Thoracic aorta (tissue), 2 donors: ENCODE measurements at regions not wholly inside any gene's neighbourhood (a gene's known extent, or its start where the extent isn't known, plus 50 kb on each side); places are given as distances from the start of the nearest gene placed in this dataset.

Experiments
- ATAC-seq: fragments of 150-250 bp; one replicate; pipeline ENCODE4 v1.8.0; 2017; ENCODE audit warnings: low read depth; ENCODE audit not compliant: insufficient number of reproducible peaks, low FRiP score
- DNase-seq: peaks from one replicate; pipeline ENCODE4 v3.0.0-alpha.2; 2020; ENCODE audit warnings: low spot score
- H3K27ac ChIP-seq, 2 donors: fragments of 200-600 bp; sonication (generic); 1 replicate in 1 of 2; 2 replicates in 1 of 2; pipeline ENCODE4 v1.5.1; 2016; ENCODE audit warnings: mild to moderate bottlenecking in 2 of 2, moderate library complexity in 2 of 2
- H3K27me3 ChIP-seq: fragments of 200-600 bp; sonication (generic); replicated peaks from 2 replicates; pipeline ENCODE4 v1.6.0; 2016; ENCODE audit warnings: mild to moderate bottlenecking; ENCODE audit not compliant: insufficient read depth
- H3K36me3 ChIP-seq: fragments of 200-600 bp; sonication (generic); one replicate; pipeline ENCODE4 v1.5.1; 2016
- H3K4me1 ChIP-seq, 2 donors: fragments of 200-600 bp; sonication (generic); 1 replicate in 1 of 2; 2 replicates in 1 of 2; pipeline versions ENCODE4 v1.5.1 to v1.6.0; 2016; ENCODE audit warnings: low read depth in 2 of 2, mild to moderate bottlenecking in 1 of 2; ENCODE audit not compliant: control insufficient read depth in 1 of 2
- H3K4me3 ChIP-seq: fragments of 200-600 bp; sonication (generic); 2 replicates; pipeline ENCODE4 v1.5.1; 2016; ENCODE audit warnings: mild to moderate bottlenecking
- H3K9me3 ChIP-seq: fragments of 200-600 bp; sonication (generic); 2 replicates; pipeline ENCODE4 v1.5.1; 2016
- CTCF ChIP-seq: fragments of 200-600 bp; sonication (generic); IDR thresholded peaks from one replicate; pipeline ENCODE4 v1.5.1; 2019; ENCODE audit warnings: antibody characterized with exemption

GRCh38 chr4:62410371-62411003, 1210.4 kb downstream of the ADGRL3 start:
- Histone ChIP-seq H3K4me1 (peaks cover 3 to 9% of the 10 kb centered on the region in 2 donors), H3K27me3 (no peaks in the 10 kb centered on the region), H3K36me3 (no peaks in the 10 kb centered on the region), H3K9me3 (no peaks in the 10 kb centered on the region), H3K4me3 (no peak overlapping the region), H3K27ac (no peak overlapping the region)
- DNase-seq (no peak), ATAC-seq (no peak)
- TF ChIP-seq CTCF: no peak

GRCh38 chr4:62408454-62408853, 1208.3 kb downstream of the ADGRL3 start:
- H3K4me3 ChIP-seq: no peak overlapping the region
- no peaks in the 10 kb centered on the region for H3K9me3 ChIP-seq
- peaks cover 3 to 9% of the 10 kb centered on the region in 2 donors for H3K4me1 ChIP-seq
- H3K36me3 ChIP-seq: no peaks in the 10 kb centered on the region
- no peak for TF ChIP-seq CTCF
- H3K27ac ChIP-seq: no peak overlapping the region
- DNase-seq (no peak), ATAC-seq (no peak)
- H3K27me3 ChIP-seq: no peaks in the 10 kb centered on the region

GRCh38 chr4:62407534-62407933, 1207.4 kb downstream of the ADGRL3 start:
- Histone ChIP-seq H3K27ac (no peak overlapping the region), H3K27me3 (no peaks in the 10 kb centered on the region), H3K4me1 (peaks cover 3 to 9% of the 10 kb centered on the region in 2 donors), H3K4me3 (no peak overlapping the region), H3K36me3 (no peaks in the 10 kb centered on the region), H3K9me3 (no peaks in the 10 kb centered on the region)
- TF ChIP-seq CTCF: no peak
- DNase-seq (no peak), ATAC-seq (no peak)

- no peak for TF ChIP-seq CTCF
- Histone ChIP-seq H3K27me3 (no peaks in the 10 kb centered on the region), H3K4me1 (no peaks in the 10 kb centered on the region), H3K9me3 (no peaks in the 10 kb centered on the region), H3K4me3 (no peak overlapping the region), H3K27ac (no peak overlapping the region), H3K36me3 (no peaks in the 10 kb centered on the region)
- DNase-seq (no peak), ATAC-seq (no peak)
Observed at GRCh38 chr4:62402088-62402806, 1202.1 kb downstream of the ADGRL3 start.

GRCh38 chr4:62399242-62399641, 1199.1 kb downstream of the ADGRL3 start:
- TF ChIP-seq CTCF: no peak
- ATAC-seq: no peak

More at GRCh38 chr4:62399242-62399641, 1199.1 kb downstream of the ADGRL3 start:
- no peak for DNase-seq
- no peaks in the 10 kb centered on the region for H3K9me3 ChIP-seq
- no peaks in the 10 kb centered on the region for H3K4me1 ChIP-seq
- peak overlapping the region; percentile 10 for H3K4me3 ChIP-seq
- no peaks in the 10 kb centered on the region for H3K27me3 ChIP-seq
- H3K27ac ChIP-seq: no peak overlapping the region
- no peaks in the 10 kb centered on the region for H3K36me3 ChIP-seq
